ENCODE measurements at regions not wholly inside any gene's neighbourhood (a gene's known extent, or its start where the extent isn't known, plus 50 kb on each side); places are given as distances from the start of the nearest gene placed in this dataset.
A peak's percentile ranks its signal among the peaks of the same experiment; 100 is the strongest.

DNA sequence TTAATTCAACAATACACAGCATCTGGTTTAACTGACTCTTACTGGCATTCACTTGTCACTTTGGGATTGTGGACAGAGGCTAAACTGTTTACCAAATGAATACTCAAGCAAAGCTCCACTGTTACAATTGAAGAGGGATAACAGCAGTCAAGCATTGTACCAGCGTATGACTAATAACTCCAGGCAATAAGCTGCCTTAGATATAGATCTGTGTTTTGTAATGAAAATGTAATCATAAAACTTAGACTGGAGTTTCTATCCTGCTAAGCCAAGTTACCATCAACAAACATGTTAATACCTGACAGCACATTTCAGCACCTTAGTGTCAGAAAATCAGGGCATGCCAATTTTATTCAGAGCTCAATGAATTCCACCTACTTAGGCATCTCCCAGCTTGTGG is 889.5 kb downstream of the EPHA4 start:
- no peaks in the 10 kb centered on the region for H3K9me3 ChIP-seq (ENCODE audit: low read depth)

DNA sequence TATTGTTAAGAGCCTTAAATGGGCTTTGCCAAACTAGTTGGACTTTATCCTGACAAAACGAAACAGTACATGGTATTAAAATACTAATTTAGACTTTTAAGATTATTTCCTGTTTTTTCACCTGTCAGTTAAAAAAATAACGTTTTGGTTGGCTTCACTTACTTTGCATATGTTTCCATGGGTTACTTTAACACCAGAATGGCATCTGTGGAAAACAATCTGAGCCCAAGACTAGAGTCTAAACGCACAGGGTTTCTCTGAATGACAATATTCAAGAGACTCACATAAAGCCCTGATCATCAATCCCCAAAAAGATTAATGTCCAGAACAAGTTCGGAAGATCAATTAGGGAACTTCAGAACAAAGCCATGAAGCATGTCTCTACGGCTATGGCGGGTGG is 888.0 kb downstream of the EPHA4 start:
- H3K4me3 ChIP-seq, result no peak overlapping the region
- no peak for DNase-seq (ENCODE audit: low read depth in 1 of 2, low spot score in 1 of 2)
- H3K4me1 ChIP-seq (ENCODE audit: low read depth), result peaks cover 8% of the 10 kb centered on the region
- TF ChIP-seq, protein P1, sequence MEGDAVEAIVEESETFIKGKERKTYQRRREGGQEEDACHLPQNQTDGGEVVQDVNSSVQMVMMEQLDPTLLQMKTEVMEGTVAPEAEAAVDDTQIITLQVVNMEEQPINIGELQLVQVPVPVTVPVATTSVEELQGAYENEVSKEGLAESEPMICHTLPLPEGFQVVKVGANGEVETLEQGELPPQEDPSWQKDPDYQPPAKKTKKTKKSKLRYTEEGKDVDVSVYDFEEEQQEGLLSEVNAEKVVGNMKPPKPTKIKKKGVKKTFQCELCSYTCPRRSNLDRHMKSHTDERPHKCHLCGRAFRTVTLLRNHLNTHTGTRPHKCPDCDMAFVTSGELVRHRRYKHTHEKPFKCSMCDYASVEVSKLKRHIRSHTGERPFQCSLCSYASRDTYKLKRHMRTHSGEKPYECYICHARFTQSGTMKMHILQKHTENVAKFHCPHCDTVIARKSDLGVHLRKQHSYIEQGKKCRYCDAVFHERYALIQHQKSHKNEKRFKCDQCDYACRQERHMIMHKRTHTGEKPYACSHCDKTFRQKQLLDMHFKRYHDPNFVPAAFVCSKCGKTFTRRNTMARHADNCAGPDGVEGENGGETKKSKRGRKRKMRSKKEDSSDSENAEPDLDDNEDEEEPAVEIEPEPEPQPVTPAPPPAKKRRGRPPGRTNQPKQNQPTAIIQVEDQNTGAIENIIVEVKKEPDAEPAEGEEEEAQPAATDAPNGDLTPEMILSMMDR (IDR thresholded peaks at IDR 0.05; ENCODE audit: low read depth, low read length), result no peak
- H3K36me3 ChIP-seq, result no peaks in the 10 kb centered on the region
- H3K27me3 ChIP-seq, result no peaks in the 10 kb centered on the region
- no peak overlapping the region for H3K27ac ChIP-seq
- no peaks in the 10 kb centered on the region for H3K9me3 ChIP-seq (ENCODE audit: low read depth)

More for the DNA sequence above, 889.5 kb downstream of the EPHA4 start:
- H3K4me3 ChIP-seq, result no peak overlapping the region
- TF ChIP-seq, protein P1 (IDR thresholded peaks at IDR 0.05; ENCODE audit: low read depth, low read length), result no peak
- no peak overlapping the region for H3K27ac ChIP-seq
- H3K36me3 ChIP-seq, result no peaks in the 10 kb centered on the region
- H3K27me3 ChIP-seq, result no peaks in the 10 kb centered on the region
- H3K4me1 ChIP-seq (ENCODE audit: low read depth), result peaks cover 23% of the 10 kb centered on the region
- no peak for DNase-seq (ENCODE audit: low read depth in 1 of 2, low spot score in 1 of 2)

DNA sequence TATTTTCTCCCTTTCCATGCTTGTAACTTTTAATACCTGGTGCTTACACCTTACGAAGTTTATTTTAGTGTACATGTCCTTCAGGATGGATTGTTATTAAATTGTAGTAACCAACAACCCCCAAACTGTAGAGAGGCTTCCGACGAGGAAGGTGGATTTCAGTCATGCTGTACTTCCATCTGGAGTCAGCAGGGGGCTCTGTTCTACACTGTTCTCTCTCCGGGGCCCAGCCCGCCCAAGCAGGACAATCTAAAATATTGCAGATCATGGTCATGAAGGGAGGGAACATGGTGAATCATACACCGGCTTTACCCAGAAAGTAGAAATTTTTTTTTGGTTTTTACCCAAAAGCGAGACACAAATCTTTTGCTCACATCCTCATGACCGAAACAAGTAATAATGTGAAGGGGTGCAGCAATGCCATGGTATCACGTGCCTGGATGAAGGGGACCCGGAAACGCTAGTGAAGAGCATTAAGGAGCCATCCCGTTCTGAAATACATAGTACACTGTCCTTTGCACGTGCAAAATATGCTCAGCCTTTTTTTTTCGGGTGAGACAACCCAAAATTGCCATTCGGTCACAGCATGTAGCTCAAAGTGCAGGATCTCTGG is 884.8 kb downstream of the EPHA4 start:
- no peaks in the 10 kb centered on the region for H3K9me3 ChIP-seq (ENCODE audit: low read depth)
- no peaks in the 10 kb centered on the region for H3K27me3 ChIP-seq
- TF ChIP-seq, protein P1 (IDR thresholded peaks at IDR 0.05; ENCODE audit: low read depth, low read length), result peak; percentile 84
- no peaks in the 10 kb centered on the region for H3K4me1 ChIP-seq (ENCODE audit: low read depth)
- H3K4me3 ChIP-seq, result no peak overlapping the region
- no peak overlapping the region for H3K27ac ChIP-seq
- no peaks in the 10 kb centered on the region for H3K36me3 ChIP-seq
- DNase-seq (ENCODE audit: low read depth in 1 of 2, low spot score in 1 of 2), result peak; percentile 72 to 76

DNA sequence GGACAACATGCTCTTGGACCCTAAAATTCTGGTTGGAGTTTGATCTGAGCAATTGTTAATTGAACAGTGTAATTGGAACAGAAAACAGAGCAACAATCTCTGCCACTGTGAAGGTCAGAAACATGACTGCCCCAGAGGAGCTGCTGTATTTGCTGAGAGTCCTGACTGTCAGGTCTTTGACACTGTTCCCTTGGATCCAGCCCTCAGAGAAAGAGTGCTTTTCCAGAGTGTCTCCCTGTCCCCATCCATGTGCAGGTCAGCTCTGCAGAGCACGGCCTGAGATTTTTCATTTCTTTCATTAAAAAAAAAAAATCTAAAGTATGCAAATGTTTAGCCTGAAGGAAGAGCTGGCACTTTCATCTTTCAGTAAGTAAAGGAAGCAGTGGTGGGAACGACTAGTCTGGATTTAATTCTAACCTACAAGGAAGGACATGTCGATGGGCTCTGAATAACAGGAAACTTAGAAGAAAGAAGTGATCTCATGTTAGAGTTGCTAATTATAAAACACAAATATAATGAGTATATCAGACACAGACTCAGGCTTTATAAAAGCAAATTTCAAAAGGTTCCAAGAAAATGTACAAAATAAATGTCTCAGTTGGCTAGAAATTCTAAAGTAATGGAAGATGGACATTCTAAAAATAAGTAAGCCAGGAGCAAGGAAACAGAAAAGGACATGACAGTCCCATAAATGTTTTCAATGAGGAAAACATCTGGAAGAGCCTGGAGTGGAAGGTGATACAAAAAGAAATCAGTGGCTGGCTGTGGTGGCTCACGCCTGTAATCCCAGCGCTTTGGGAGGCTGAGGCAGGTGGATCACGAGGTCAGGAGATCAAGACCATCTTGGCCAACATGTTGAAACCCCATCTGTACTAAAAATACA is 876.5 kb downstream of the EPHA4 start:
- no peaks in the 10 kb centered on the region for H3K4me1 ChIP-seq (ENCODE audit: low read depth)
- TF ChIP-seq, protein P1 (IDR thresholded peaks at IDR 0.05; ENCODE audit: low read depth, low read length), result no peak
- H3K9me3 ChIP-seq (ENCODE audit: low read depth), result no peaks in the 10 kb centered on the region
- H3K27ac ChIP-seq, result no peak overlapping the region
- DNase-seq (ENCODE audit: low read depth in 1 of 2, low spot score in 1 of 2), result no peak
- no peaks in the 10 kb centered on the region for H3K27me3 ChIP-seq
- H3K36me3 ChIP-seq, result no peaks in the 10 kb centered on the region
- no peak overlapping the region for H3K4me3 ChIP-seq

DNA sequence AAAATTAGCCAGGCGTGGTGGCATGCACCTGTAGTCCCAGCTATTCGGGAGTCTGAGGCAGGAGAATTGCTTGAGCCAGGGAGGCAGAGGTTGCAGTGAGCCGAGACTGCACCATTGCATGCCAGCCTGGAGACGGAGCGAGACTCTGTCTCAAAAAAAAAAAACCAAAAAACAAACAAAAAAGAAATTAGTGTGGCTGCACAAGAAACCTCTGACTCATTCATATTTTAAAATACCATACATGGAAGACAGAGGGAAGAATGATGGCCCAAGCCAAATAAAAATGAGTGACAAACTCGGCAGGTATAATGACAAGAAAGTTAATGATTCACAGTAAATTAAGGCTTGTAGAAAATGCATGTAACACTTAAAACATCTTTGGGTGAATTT is 875.8 kb downstream of the EPHA4 start:
- H3K27me3 ChIP-seq, result no peaks in the 10 kb centered on the region
- TF ChIP-seq, protein P1 (IDR thresholded peaks at IDR 0.05; ENCODE audit: low read depth, low read length), result no peak
- DNase-seq (ENCODE audit: low read depth in 1 of 2, low spot score in 1 of 2), result no peak
- H3K27ac ChIP-seq, result no peak overlapping the region
- no peaks in the 10 kb centered on the region for H3K36me3 ChIP-seq
- H3K4me3 ChIP-seq, result no peak overlapping the region
- no peaks in the 10 kb centered on the region for H3K9me3 ChIP-seq (ENCODE audit: low read depth)
- H3K4me1 ChIP-seq (ENCODE audit: low read depth), result no peaks in the 10 kb centered on the region

Data from cardiac muscle cell (in vitro differentiated cells and primary cell).